ENCODE measurements at regions not wholly inside any gene's neighbourhood (a gene's known extent, or its start where the extent isn't known, plus 50 kb on each side); places are given as distances from the start of the nearest gene placed in this dataset.

DNA sequence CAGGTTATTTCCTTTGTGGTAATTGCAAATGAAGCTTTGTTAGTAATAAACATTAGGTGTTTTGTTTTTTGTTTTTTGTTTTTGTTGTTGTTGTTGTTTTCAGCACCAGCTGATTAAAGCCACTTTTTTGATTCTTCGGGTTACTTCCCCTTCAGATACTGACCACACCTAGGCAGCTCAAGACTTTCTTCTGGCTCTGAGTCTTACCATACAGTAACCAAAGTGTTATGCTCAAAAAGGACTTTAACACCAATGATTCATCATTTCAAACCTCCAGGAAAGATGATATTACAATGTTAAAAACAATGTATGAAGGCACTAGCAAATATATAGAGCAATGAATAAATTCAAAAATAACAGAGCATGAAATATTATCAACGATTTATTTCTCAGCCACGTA, 265.2 kb upstream of the SP8 start:
- no peak for TF ChIP-seq CTCF (IDR thresholded peaks at IDR 0.05; ENCODE audit: low read depth, low read length, missing control alignments)
- DNase-seq (ENCODE audit: extremely low read depth, low read depth) = no peak
- no peak overlapping the region for H3K4me3 ChIP-seq (replicated peaks; ENCODE audit: low read depth, low read length)

DNA sequence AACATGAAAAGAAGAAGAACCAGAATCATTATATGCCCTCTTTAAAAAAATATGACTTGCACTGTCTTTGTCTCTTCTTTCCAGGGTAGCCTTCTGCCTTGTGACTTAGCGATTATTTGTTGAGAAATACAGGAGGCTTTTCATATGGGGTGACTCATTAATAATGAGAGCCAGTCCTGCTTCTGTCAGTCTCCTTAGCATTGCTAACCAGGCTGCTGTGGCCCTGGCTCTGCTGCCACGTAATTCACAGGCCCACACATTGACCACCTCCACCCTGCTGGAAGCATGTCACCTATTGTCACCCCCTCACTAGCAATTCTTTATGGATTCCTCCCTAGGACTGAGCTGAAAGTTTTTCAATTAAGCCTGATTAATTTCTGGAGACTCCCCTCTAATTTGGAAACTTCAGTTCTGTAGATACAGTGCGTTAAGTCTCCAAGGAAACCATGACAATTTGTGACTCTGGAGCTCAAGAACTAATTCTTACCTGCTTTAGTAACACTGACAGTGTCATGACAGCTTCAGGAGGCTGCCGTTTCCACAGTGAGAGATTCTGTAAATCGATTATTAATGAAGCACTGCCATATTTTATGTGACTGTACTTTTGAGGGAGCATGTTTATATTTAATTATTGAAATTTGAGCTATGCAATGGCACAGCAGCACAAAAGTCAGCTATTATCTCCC, 267.9 kb upstream of the SP8 start:
- TF ChIP-seq CTCF (IDR thresholded peaks at IDR 0.05; ENCODE audit: low read depth, low read length, missing control alignments) = no peak
- no peak overlapping the region for H3K4me3 ChIP-seq (replicated peaks; ENCODE audit: low read depth, low read length)
- DNase-seq (ENCODE audit: extremely low read depth, low read depth) = no peak

DNA sequence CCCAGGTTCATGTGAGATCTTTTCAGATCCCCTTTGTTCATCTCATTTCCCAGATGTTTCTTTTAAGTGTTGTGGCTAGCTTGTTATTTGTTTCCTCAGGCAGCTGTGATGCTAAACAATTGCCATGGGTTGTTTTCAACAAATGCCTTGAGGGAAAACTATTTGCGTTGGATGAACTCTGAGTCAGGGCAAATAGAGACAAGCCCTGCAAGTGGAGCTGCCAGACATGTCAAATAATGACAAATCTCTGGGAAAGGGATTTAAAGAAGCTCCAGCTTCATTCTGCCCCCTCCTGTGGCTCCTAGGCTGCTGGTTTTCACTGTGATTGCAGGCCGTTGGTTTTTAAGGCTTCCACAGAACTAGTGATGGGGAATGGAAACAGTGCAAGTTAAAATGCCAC, 272.4 kb upstream of the SP8 start:
- TF ChIP-seq CTCF (IDR thresholded peaks at IDR 0.05; ENCODE audit: low read depth, low read length, missing control alignments) = no peak
- no peak overlapping the region for H3K4me3 ChIP-seq (replicated peaks; ENCODE audit: low read depth, low read length)
- no peak for DNase-seq (ENCODE audit: extremely low read depth, low read depth)

GRCh38 chr7:21063106-21063505, 276.4 kb upstream of the SP8 start:
- DNase-seq (ENCODE audit: extremely low read depth, low read depth) = no peak
- TF ChIP-seq CTCF (IDR thresholded peaks at IDR 0.05; ENCODE audit: low read depth, low read length, missing control alignments) = no peak
- H3K4me3 ChIP-seq (replicated peaks; ENCODE audit: low read depth, low read length) = no peak overlapping the region

DNA sequence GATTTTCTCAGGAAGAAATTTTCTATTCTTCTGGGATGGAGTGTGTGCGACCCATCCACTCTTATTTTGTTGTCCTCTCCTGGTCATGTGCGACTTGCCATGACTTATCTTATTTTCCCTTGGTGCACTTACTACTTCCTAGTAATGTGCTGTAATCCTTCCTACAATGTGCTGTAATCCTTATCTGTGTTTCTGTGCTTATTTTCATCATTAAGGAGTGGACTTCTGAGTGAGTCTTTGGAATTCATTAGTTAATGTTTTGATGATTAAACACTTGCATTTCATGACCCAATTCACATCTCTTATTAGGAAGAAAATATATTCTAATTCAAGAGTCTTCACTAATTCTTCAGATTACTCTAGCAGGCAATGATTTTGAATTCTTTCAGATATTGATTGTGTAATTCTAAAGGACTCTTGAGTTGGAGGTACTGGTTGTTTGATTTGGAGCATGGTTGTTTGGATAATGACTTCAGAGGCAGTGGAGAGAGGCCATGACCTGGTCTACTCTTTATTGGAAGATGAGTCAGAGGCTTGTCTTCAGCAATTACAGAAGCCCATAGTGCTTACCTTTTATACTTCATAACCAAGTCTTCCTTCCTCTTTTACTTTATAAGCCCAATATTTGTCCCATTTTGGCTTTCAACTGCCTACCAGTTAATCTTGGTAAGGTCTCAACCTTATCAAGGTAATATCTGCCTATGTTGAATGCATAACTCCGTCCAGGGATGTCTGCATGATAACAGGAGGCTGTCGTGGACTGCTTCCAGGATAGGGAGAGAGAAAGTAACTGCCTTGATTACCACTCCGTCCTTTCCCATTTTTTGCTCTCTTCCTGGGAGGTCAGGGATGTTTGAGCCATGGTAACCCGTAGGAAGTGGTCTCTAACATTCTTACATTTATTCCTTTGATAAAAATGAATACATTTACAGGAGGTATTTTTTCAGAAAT, 278.3 kb upstream of the SP8 start:
- H3K4me3 ChIP-seq (replicated peaks; ENCODE audit: low read depth, low read length) = no peak overlapping the region

GRCh38 chr7:21066221-21066620, 279.5 kb upstream of the SP8 start:
- no peak overlapping the region for H3K4me3 ChIP-seq (replicated peaks; ENCODE audit: low read depth, low read length)
- TF ChIP-seq CTCF (IDR thresholded peaks at IDR 0.05; ENCODE audit: low read depth, low read length, missing control alignments) = no peak
- DNase-seq (ENCODE audit: extremely low read depth, low read depth) = no peak

More for the DNA sequence above, 278.3 kb upstream of the SP8 start:
- no peak for DNase-seq (ENCODE audit: extremely low read depth, low read depth)
- TF ChIP-seq CTCF (IDR thresholded peaks at IDR 0.05; ENCODE audit: low read depth, low read length, missing control alignments) = no peak

Measured in HFF-Myc (cell line).